ENCODE measurements at regions not wholly inside any gene's neighbourhood (a gene's known extent, or its start where the extent isn't known, plus 50 kb on each side); places are given as distances from the start of the nearest gene placed in this dataset.

DNA sequence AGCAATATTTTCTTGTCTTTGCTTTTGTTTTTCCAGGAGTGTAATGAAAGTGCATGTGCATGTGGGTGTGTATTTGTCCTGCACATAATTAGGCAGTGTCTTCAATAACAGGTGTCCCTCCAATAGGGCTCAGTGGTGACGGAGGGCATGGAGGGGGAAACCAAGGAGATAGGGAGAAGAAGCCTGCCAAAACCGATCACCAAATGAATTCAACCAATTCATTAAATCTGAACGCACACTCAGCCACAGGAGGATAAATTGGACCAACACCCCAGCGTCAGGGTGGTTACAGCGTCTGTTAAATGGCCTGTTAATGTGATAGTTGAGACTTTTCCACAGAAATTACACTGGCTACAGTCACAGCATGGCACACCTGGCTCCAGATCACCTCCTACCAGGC, 527.6 kb downstream of the CD83 start:
- no peaks in the 10 kb centered on the region; a peak in 2 of 5 replicates for H3K27me3 ChIP-seq (ENCODE audit: control insufficient read depth in 1 of 2, insufficient read depth in 2 of 2, low read length in 2 of 2)
- WGBS (ENCODE audit: low lambda C conversion rate): 48% methylated on average over 5 of the region's 5 CpGs
- no TSS peak for BruUV-seq (replicated peaks)

More for the DNA sequence above, 527.6 kb downstream of the CD83 start:
- ChIA-PET POLR2A (no interaction called here), CTCF (ENCODE audit: low intra/inter-chr PET ratio, low total read pairs) (no interaction called here)
- Histone ChIP-seq H3K36me3 (replicated peaks in 1 of 2; ENCODE audit: control insufficient read depth in 1 of 2, insufficient read depth in 2 of 2, low read length in 2 of 2) (no peaks in the 10 kb centered on the region), H3K9ac (ENCODE audit: insufficient read depth, low read depth, low read length) (no peak overlapping the region), H3K9me3 (ENCODE audit: low read length) (no peaks in the 10 kb centered on the region), H3K27ac (ENCODE audit: extremely low read length, insufficient read depth, low read length) (no peak overlapping the region), H3K4me1 (ENCODE audit: insufficient read depth, low read length) (no peaks in the 10 kb centered on the region), H3K4me3 (replicated peaks in 1 of 3; ENCODE audit: insufficient read depth in 1 of 3, low read depth in 2 of 3, low read length in 3 of 3) (no peak overlapping the region), H3K4me2 (ENCODE audit: low read depth, low read length) (no peak overlapping the region), H3K79me2 (ENCODE audit: insufficient read depth, low read length) (no peaks in the 10 kb centered on the region), H4K20me1 (ENCODE audit: insufficient read depth, low read length) (no peaks in the 10 kb centered on the region), H2AFZ (ENCODE audit: low read length) (no peak overlapping the region)
- intact Hi-C loops (cut with micrococcal nuclease; ENCODE audit: unreplicated experiment): no loop called here
- ATAC-seq: no peak
- FAIRE-seq: no peak
- no peak for TF ChIP-seq ZKSCAN8 (CRISPR knock-in tag; IDR thresholded peaks at IDR 0.05; ENCODE audit: borderline replicate concordance)
- TF ChIP-seq ZBTB21 (CRISPR knock-in tag; IDR thresholded peaks at IDR 0.05): no peak
- TF ChIP-seq, protein P1, sequence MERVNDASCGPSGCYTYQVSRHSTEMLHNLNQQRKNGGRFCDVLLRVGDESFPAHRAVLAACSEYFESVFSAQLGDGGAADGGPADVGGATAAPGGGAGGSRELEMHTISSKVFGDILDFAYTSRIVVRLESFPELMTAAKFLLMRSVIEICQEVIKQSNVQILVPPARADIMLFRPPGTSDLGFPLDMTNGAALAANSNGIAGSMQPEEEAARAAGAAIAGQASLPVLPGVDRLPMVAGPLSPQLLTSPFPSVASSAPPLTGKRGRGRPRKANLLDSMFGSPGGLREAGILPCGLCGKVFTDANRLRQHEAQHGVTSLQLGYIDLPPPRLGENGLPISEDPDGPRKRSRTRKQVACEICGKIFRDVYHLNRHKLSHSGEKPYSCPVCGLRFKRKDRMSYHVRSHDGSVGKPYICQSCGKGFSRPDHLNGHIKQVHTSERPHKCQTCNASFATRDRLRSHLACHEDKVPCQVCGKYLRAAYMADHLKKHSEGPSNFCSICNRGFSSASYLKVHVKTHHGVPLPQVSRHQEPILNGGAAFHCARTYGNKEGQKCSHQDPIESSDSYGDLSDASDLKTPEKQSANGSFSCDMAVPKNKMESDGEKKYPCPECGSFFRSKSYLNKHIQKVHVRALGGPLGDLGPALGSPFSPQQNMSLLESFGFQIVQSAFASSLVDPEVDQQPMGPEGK (CRISPR knock-in tag; IDR thresholded peaks at IDR 0.05): no peak
- TF ChIP-seq ERF (CRISPR knock-in tag; IDR thresholded peaks at IDR 0.05): no peak
- no peak for TF ChIP-seq SP1 (IDR thresholded peaks at IDR 0.05)
- TF ChIP-seq SP1 (CRISPR knock-in tag; IDR thresholded peaks at IDR 0.05): no peak
- TF ChIP-seq MXD1 (CRISPR knock-in tag; IDR thresholded peaks at IDR 0.05): no peak
- TF ChIP-seq, protein P2, sequence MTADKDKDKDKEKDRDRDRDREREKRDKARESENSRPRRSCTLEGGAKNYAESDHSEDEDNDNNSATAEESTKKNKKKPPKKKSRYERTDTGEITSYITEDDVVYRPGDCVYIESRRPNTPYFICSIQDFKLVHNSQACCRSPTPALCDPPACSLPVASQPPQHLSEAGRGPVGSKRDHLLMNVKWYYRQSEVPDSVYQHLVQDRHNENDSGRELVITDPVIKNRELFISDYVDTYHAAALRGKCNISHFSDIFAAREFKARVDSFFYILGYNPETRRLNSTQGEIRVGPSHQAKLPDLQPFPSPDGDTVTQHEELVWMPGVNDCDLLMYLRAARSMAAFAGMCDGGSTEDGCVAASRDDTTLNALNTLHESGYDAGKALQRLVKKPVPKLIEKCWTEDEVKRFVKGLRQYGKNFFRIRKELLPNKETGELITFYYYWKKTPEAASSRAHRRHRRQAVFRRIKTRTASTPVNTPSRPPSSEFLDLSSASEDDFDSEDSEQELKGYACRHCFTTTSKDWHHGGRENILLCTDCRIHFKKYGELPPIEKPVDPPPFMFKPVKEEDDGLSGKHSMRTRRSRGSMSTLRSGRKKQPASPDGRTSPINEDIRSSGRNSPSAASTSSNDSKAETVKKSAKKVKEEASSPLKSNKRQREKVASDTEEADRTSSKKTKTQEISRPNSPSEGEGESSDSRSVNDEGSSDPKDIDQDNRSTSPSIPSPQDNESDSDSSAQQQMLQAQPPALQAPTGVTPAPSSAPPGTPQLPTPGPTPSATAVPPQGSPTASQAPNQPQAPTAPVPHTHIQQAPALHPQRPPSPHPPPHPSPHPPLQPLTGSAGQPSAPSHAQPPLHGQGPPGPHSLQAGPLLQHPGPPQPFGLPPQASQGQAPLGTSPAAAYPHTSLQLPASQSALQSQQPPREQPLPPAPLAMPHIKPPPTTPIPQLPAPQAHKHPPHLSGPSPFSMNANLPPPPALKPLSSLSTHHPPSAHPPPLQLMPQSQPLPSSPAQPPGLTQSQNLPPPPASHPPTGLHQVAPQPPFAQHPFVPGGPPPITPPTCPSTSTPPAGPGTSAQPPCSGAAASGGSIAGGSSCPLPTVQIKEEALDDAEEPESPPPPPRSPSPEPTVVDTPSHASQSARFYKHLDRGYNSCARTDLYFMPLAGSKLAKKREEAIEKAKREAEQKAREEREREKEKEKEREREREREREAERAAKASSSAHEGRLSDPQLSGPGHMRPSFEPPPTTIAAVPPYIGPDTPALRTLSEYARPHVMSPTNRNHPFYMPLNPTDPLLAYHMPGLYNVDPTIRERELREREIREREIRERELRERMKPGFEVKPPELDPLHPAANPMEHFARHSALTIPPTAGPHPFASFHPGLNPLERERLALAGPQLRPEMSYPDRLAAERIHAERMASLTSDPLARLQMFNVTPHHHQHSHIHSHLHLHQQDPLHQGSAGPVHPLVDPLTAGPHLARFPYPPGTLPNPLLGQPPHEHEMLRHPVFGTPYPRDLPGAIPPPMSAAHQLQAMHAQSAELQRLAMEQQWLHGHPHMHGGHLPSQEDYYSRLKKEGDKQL (CRISPR knock-in tag; IDR thresholded peaks at IDR 0.05; ENCODE audit: low read depth): no peak
- no peak for TF ChIP-seq ATF7 (IDR thresholded peaks at IDR 0.05)
- TF ChIP-seq ATF7 (CRISPR knock-in tag; IDR thresholded peaks at IDR 0.05): no peak
- TF ChIP-seq POLR2A (IDR thresholded peaks at IDR 0.05; ENCODE audit: insufficient read depth in 1 of 2, low read depth in 2 of 2, low read length in 2 of 2): no peak
- TF ChIP-seq ZFP41 (CRISPR knock-in tag; IDR thresholded peaks at IDR 0.05; ENCODE audit: borderline replicate concordance): no peak
- TF ChIP-seq ZFAT (CRISPR knock-in tag; conservative IDR thresholded peaks at IDR 0.05): no peak
- no peak for TF ChIP-seq ZNF747 (CRISPR knock-in tag; IDR thresholded peaks at IDR 0.05; ENCODE audit: borderline replicate concordance)
- no peak for TF ChIP-seq ZNF264 (CRISPR knock-in tag; IDR thresholded peaks at IDR 0.05)
- in situ Hi-C loops (cut with HindIII; ENCODE audit: extremely low pct_ligation_motif_present, low pct_unique_long_range_greater_than_20kb): no loop called here
- DNase-seq (ENCODE audit: low spot score): no peak

Measured in HepG2 (cell line).